ENCODE measurements at regions not wholly inside any gene's neighbourhood (a gene's known extent, or its start where the extent isn't known, plus 50 kb on each side); places are given as distances from the start of the nearest gene placed in this dataset.

GRCh38 chr1:106277786-106278185, 778.7 kb upstream of the PRMT6 start:
- no peak for TF ChIP-seq CTCF (CRISPR knock-in tag; IDR thresholded peaks at IDR 0.05)
- no peak for TF ChIP-seq BCLAF1 (IDR thresholded peaks at IDR 0.05)
- no peak for TF ChIP-seq EP300 (IDR thresholded peaks at IDR 0.05; ENCODE audit: low read depth in 2 of 2, low read length in 2 of 2)
- TF ChIP-seq EP300 (CRISPR knock-in tag; IDR thresholded peaks at IDR 0.05; ENCODE audit: borderline replicate concordance), result no peak
- TF ChIP-seq GABPA (IDR thresholded peaks at IDR 0.05; ENCODE audit: low read depth, low read length), result no peak
- TF ChIP-seq GABPA (CRISPR knock-in tag; IDR thresholded peaks at IDR 0.05; ENCODE audit: low read depth), result no peak
- TF ChIP-seq MAZ (IDR thresholded peaks at IDR 0.05; ENCODE audit: borderline replicate concordance, low read depth, low read length), result no peak
- TF ChIP-seq MAZ (CRISPR knock-in tag; IDR thresholded peaks at IDR 0.05; ENCODE audit: low read depth), result no peak
- TF ChIP-seq SP1 (IDR thresholded peaks at IDR 0.05), result no peak
- TF ChIP-seq SP1 (CRISPR knock-in tag; IDR thresholded peaks at IDR 0.05), result no peak
- TF ChIP-seq TGIF2 (CRISPR knock-in tag; IDR thresholded peaks at IDR 0.05), result no peak
- TF ChIP-seq MYC (CRISPR knock-in tag; IDR thresholded peaks at IDR 0.05; ENCODE audit: borderline replicate concordance), result no peak
- no peak for TF ChIP-seq CEBPB (IDR thresholded peaks at IDR 0.05; ENCODE audit: borderline replicate concordance, low read depth, low read length)
- TF ChIP-seq ZMYM3 (CRISPR knock-in tag; IDR thresholded peaks at IDR 0.05), result no peak
- TF ChIP-seq ZNF207 (IDR thresholded peaks at IDR 0.05; ENCODE audit: borderline replicate concordance), result no peak
- no peak for TF ChIP-seq CREM (IDR thresholded peaks at IDR 0.05)
- no peak for TF ChIP-seq CREM (CRISPR knock-in tag; IDR thresholded peaks at IDR 0.05)
- TF ChIP-seq CCDC6 (CRISPR knock-in tag; IDR thresholded peaks at IDR 0.05), result no peak
- TF ChIP-seq HIVEP1 (CRISPR knock-in tag; IDR thresholded peaks at IDR 0.05), result no peak
